Endothelial cell of umbilical vein (primary cell): ENCODE measurements at regions not wholly inside any gene's neighbourhood (a gene's known extent, or its start where the extent isn't known, plus 50 kb on each side); places are given as distances from the start of the nearest gene placed in this dataset.

Experiments
- BruUV-seq: library from RNA; stranded (reverse); fragments of 400-500 nt; replicated peaks from 2 replicates; lab custom pipeline; 2021; lab: Mats Ljungman, UMichigan
- CTCF ChIA-PET: fragments of 300-600, 350-600 bp; sonication (Branson Sonifier 250); formaldehyde crosslinking; loops from one replicate; lab custom pipeline; 2021; ENCODE audit warnings: antibody characterized with exemption, inconsistent platforms; lab: Charles Lee
- POLR2A ChIA-PET: fragments of 300-600, 350-600 bp; sonication (Branson Sonifier 250); formaldehyde crosslinking; loops from one replicate; lab custom pipeline; 2021; ENCODE audit warnings: antibody characterized with exemption, inconsistent platforms; lab: Charles Lee
- DNase-seq: peaks from one replicate; pipeline ENCODE4 v3.0.0-alpha.2; 2011; ENCODE audit warnings: low read depth, low spot score
- FAIRE-seq: peaks from 2 replicates; lab custom pipeline; 2011; peaks lifted over from hg19 to GRCh38; lab: Jason Lieb, UNC
- H2AFZ ChIP-seq: 2 replicates; pipeline ENCODE4 v1.6.0; 2012; ENCODE audit warnings: low read depth, low read length, control low read depth, inconsistent platforms
- H3K27ac ChIP-seq: 2 replicates; pipeline ENCODE4 v1.5.1; 2011; ENCODE audit warnings: low read depth, mild to moderate bottlenecking, control low read depth, low read length, moderate library complexity; ENCODE audit not compliant: insufficient read depth
- H3K27me3 ChIP-seq, 2 experiments: 2 replicates each; pipeline versions ENCODE4 v1.6.0 to v1.6.1; 2011; ENCODE audit warnings: low read length in 2 of 2, mixed read lengths in 1 of 2; ENCODE audit not compliant: control insufficient read depth in 2 of 2, insufficient read depth in 2 of 2
- H3K36me3 ChIP-seq, 2 experiments: 2 replicates in 1 of 2; 3 replicates in 1 of 2; pipeline ENCODE4 v1.5.1; 2011; ENCODE audit warnings: low read length in 2 of 2, mild to moderate bottlenecking in 1 of 2, moderate library complexity in 1 of 2; ENCODE audit not compliant: control insufficient read depth in 2 of 2, insufficient read depth in 2 of 2; ENCODE audit errors: extremely low read depth in 1 of 2
- H3K4me1 ChIP-seq: 3 replicates; pipeline ENCODE4 v1.5.1; 2011; ENCODE audit warnings: mild to moderate bottlenecking, low read length; ENCODE audit not compliant: control insufficient read depth, insufficient read depth; ENCODE audit errors: extremely low read depth
- H3K4me2 ChIP-seq: 2 replicates; pipeline ENCODE4 v1.6.1; 2011; ENCODE audit warnings: low read length, control low read depth, mixed read lengths; ENCODE audit not compliant: insufficient read depth
- H3K4me3 ChIP-seq, 3 experiments: fragments of 200-600 bp in 1 of 3; sonication (generic), shearing (Covaris generic) in 1 of 3; replicated peaks in 1 of 3; 2 replicates each; pipeline ENCODE4 v1.5.1; 2011 to 2016; ENCODE audit warnings: control low read depth in 3 of 3, low read length in 3 of 3, mild to moderate bottlenecking in 2 of 3, inconsistent platforms in 1 of 3, low read depth in 1 of 3, moderate library complexity in 1 of 3; ENCODE audit not compliant: insufficient read depth in 1 of 3
- H3K79me2 ChIP-seq: 2 replicates; pipeline ENCODE4 v1.6.0; 2012; ENCODE audit warnings: low read length, inconsistent platforms; ENCODE audit not compliant: control insufficient read depth, insufficient read depth
- H3K9ac ChIP-seq: replicated peaks from 2 replicates; pipeline ENCODE3; 2011; ENCODE audit warnings: low read length, control low read depth; ENCODE audit not compliant: insufficient read depth; ENCODE audit errors: extremely low read depth
- H3K9me1 ChIP-seq: replicated peaks from 3 replicates; pipeline ENCODE4 v1.6.0; 2011; ENCODE audit warnings: mild to moderate bottlenecking, low read length; ENCODE audit not compliant: control insufficient read depth, insufficient read depth; ENCODE audit errors: extremely low read depth
- H3K9me3 ChIP-seq: replicated peaks from 2 replicates; pipeline ENCODE4 v1.5.1; 2012; ENCODE audit warnings: low read length, inconsistent platforms; ENCODE audit not compliant: control insufficient read depth, insufficient read depth
- H4K20me1 ChIP-seq: replicated peaks from 2 replicates; pipeline ENCODE3; 2011; ENCODE audit warnings: mild to moderate bottlenecking, low read length; ENCODE audit not compliant: control insufficient read depth, insufficient read depth; ENCODE audit errors: extremely low read depth
- EZH2 ChIP-seq: IDR thresholded peaks from 2 replicates; pipeline ENCODE4 v1.6.1; 2012; ENCODE audit warnings: borderline replicate concordance, low read depth, mild to moderate bottlenecking, moderate library complexity, low read length, inconsistent platforms; ENCODE audit not compliant: severe bottlenecking
- FOS ChIP-seq: IDR thresholded peaks from 2 replicates; pipeline ENCODE4 v1.6.1; 2011; ENCODE audit warnings: mild to moderate bottlenecking, low read length, moderate library complexity, borderline replicate concordance; ENCODE audit not compliant: insufficient read depth
- GATA2 ChIP-seq: IDR thresholded peaks from 2 replicates; pipeline ENCODE4 v1.7.0; 2011; ENCODE audit warnings: low read depth, mild to moderate bottlenecking, moderate library complexity, mixed read lengths, low read length; ENCODE audit not compliant: insufficient read length, insufficient read depth
- JUN ChIP-seq: IDR thresholded peaks from 2 replicates; pipeline ENCODE4 v1.6.1; 2011; ENCODE audit warnings: borderline replicate concordance, low read depth; ENCODE audit not compliant: insufficient read length, insufficient read depth
- MYC ChIP-seq: IDR thresholded peaks from one replicate; pipeline ENCODE4 v1.6.1; 2011; ENCODE audit warnings: mild to moderate bottlenecking, low read depth, low read length
- POLR2A ChIP-seq: IDR thresholded peaks from 2 replicates; pipeline ENCODE4 v1.6.1; 2012; ENCODE audit warnings: low read depth, mild to moderate bottlenecking, control low read depth, low read length
- POLR2AphosphoS5 ChIP-seq: IDR thresholded peaks from 2 replicates; pipeline ENCODE4 v1.6.1; 2012; ENCODE audit warnings: low read depth, mild to moderate bottlenecking, control low read depth, low read length, moderate library complexity; ENCODE audit not compliant: insufficient read depth
- dilution Hi-C: fragments of 300-500 bp; cut with MboI; formaldehyde crosslinking; loops from one replicate; pipeline ENCODE4 v1.15.0; 2019; ENCODE audit warnings: low sequenced_read_pairs; ENCODE audit not compliant: extremely low pct_ligation_motif_present
- intact Hi-C: fragments of 100-400 bp; cut with micrococcal nuclease; formaldehyde crosslinking; loops from one replicate; pipeline ENCODE4 v1.10.0; 2022
- TF ChIP-seq, protein P1 (sequence below): IDR thresholded peaks from 2 replicates; pipeline ENCODE4 v1.6.1; 2011; ENCODE audit not compliant: insufficient read depth, insufficient read length
- TF ChIP-seq, protein P2 (sequence below), 2 donors: IDR thresholded peaks; 1 replicate in 1 of 2; 2 replicates in 1 of 2; pipeline ENCODE4 v1.5.1; 2011; ENCODE audit warnings: low read length in 2 of 2, mild to moderate bottlenecking in 2 of 2, moderate library complexity in 2 of 2, control low read depth in 1 of 2, inconsistent platforms in 1 of 2, low read depth in 1 of 2; ENCODE audit not compliant: insufficient read depth in 1 of 2; ENCODE audit errors: extremely low read depth in 1 of 2

DNA sequence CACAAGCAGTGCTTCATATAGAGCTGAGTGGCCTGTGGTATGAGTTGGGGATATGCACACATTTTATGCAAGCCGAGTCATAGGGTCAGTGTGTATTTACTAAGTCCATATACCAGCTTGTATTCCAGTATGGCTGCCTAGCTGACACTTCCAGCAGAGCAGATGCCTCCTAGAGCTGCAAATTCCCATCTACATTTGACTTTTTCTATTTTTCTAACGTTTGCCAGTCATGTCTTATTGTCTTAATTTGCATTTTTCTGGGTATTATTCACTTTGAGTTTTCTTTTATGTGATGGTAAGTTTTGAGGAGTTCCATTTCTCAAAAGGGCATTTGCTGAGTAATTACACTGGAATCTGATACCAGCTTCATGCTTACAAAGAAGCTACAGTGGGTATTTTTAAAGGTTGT lies 334.5 kb upstream of the CDH2 start:
- TF ChIP-seq GATA2: no peak
- TF ChIP-seq FOS: no peak
- TF ChIP-seq MYC: no peak
- TF ChIP-seq, protein P1, sequence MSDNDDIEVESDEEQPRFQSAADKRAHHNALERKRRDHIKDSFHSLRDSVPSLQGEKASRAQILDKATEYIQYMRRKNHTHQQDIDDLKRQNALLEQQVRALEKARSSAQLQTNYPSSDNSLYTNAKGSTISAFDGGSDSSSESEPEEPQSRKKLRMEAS: no peak
- TF ChIP-seq POLR2A: no peak
- no peak for TF ChIP-seq POLR2AphosphoS5
- TF ChIP-seq, protein P2, sequence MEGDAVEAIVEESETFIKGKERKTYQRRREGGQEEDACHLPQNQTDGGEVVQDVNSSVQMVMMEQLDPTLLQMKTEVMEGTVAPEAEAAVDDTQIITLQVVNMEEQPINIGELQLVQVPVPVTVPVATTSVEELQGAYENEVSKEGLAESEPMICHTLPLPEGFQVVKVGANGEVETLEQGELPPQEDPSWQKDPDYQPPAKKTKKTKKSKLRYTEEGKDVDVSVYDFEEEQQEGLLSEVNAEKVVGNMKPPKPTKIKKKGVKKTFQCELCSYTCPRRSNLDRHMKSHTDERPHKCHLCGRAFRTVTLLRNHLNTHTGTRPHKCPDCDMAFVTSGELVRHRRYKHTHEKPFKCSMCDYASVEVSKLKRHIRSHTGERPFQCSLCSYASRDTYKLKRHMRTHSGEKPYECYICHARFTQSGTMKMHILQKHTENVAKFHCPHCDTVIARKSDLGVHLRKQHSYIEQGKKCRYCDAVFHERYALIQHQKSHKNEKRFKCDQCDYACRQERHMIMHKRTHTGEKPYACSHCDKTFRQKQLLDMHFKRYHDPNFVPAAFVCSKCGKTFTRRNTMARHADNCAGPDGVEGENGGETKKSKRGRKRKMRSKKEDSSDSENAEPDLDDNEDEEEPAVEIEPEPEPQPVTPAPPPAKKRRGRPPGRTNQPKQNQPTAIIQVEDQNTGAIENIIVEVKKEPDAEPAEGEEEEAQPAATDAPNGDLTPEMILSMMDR (IDR thresholded peaks at IDR 0.05; ENCODE audit: extremely low read depth in 1 of 2, insufficient read depth in 1 of 2, low read depth in 1 of 2, low read length in 2 of 2): no peak
- no peak for TF ChIP-seq JUN
- no peak for TF ChIP-seq EZH2
- no peak for FAIRE-seq
- intact Hi-C loops (no loop called here), dilution Hi-C loops (no loop called here)
- no peak for DNase-seq
- ChIA-PET POLR2A (no interaction called here), CTCF (interaction anchor here (1.2 to 1.7 kb wide), 2 partner anchors 10 to 18 kb away, joined by 3 to 6 read pairs; no protein-coding TSS in a partner anchor)
- Histone ChIP-seq H3K9me3 (no peaks in the 10 kb centered on the region), H3K27ac (no peak overlapping the region), H3K9me1 (no peaks in the 10 kb centered on the region), H3K27me3 (peaks cover 0 to 1% of the 10 kb centered on the region in 2 experiments), H3K4me2 (no peak overlapping the region), H3K79me2 (no peaks in the 10 kb centered on the region), H2AFZ (no peak overlapping the region), H3K36me3 (no peaks in the 10 kb centered on the region), H3K9ac (no peak overlapping the region), H3K4me3 (no peak overlapping the region), H3K4me1 (no peaks in the 10 kb centered on the region), H4K20me1 (no peaks in the 10 kb centered on the region)
- no TSS peak for BruUV-seq
